Hepatocyte (in vitro differentiated cells): ENCODE measurements at regions not wholly inside any gene's neighbourhood (a gene's known extent, or its start where the extent isn't known, plus 50 kb on each side); places are given as distances from the start of the nearest gene placed in this dataset.

Experiments
- EZH2phosphoT487 ChIP-seq: fragments of 200-600 bp; sonication (generic); IDR thresholded peaks from one replicate; pipeline ENCODE4 v1.6.1; 2018; ENCODE audit warnings: antibody characterized with exemption, mild to moderate bottlenecking, low read depth, moderate library complexity; ENCODE audit not compliant: unreplicated experiment, severe bottlenecking
- TF ChIP-seq, protein P1 (sequence below): fragments of 200-600 bp; sonication (generic); IDR thresholded peaks from 2 replicates; pipeline ENCODE4 v1.5.1; 2016; ENCODE audit warnings: antibody characterized with exemption, mild to moderate bottlenecking; ENCODE audit not compliant: poor library complexity

DNA sequence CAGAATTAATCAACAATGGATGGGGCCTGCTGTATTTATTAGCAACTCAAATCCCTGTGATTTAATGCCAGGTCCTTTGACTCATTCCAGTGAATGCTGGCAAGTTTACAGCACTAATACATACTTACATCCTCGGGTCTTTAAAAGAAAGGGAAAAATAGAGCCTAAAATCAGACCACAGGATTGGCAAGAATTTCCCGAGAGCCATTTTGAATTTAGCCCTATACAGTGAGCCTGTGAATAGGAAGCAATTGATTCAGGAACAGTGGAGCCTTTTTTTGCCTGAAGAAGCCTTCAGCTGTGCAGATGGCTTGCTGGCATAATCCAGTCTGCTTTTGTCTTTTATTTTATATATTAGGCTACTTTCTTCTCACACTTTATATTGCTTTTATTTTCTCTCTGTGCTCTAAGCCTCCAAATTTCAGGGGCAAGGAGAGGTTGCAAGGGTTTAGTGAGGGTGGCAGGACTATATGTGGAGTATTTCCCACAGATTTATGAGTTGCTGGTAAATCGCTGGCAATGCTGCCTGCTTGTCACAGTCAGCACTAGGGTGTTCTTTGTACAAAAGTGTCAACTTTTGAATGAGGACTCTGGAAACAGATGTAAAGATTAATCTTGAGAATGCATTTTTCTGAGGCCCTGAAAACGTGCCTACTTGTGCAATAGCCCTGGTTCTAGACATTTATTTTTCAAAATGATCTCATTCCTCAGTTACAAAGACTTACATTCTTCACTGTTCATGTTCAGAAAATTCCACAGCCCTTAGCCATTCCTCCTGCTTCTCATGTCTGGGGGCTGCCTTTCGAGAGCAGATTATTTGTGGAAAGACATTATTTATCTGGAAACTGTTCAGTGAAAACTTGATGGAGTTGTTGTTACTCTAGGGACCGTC, 303.5 kb downstream of the SPRY1 start:
- TF ChIP-seq, protein P1, sequence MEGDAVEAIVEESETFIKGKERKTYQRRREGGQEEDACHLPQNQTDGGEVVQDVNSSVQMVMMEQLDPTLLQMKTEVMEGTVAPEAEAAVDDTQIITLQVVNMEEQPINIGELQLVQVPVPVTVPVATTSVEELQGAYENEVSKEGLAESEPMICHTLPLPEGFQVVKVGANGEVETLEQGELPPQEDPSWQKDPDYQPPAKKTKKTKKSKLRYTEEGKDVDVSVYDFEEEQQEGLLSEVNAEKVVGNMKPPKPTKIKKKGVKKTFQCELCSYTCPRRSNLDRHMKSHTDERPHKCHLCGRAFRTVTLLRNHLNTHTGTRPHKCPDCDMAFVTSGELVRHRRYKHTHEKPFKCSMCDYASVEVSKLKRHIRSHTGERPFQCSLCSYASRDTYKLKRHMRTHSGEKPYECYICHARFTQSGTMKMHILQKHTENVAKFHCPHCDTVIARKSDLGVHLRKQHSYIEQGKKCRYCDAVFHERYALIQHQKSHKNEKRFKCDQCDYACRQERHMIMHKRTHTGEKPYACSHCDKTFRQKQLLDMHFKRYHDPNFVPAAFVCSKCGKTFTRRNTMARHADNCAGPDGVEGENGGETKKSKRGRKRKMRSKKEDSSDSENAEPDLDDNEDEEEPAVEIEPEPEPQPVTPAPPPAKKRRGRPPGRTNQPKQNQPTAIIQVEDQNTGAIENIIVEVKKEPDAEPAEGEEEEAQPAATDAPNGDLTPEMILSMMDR: no peak
- no peak for TF ChIP-seq EZH2phosphoT487
